HEK293 (cell line): ENCODE measurements at regions not wholly inside any gene's neighbourhood (a gene's known extent, or its start where the extent isn't known, plus 50 kb on each side); places are given as distances from the start of the nearest gene placed in this dataset.

Experiments used
- CTCF ChIA-PET: fragments of 350-600 bp; formaldehyde crosslinking; extraction: SDS; loops from one replicate; lab custom pipeline; 2021; ENCODE audit warnings: antibody characterized with exemption; lab: Yijun Ruan, JAX
- POLR2A ChIA-PET: fragments of 300-600 bp; formaldehyde crosslinking; extraction: SDS; loops from one replicate; lab custom pipeline; 2020; ENCODE audit warnings: antibody characterized with exemption, inconsistent platforms; lab: Yijun Ruan, JAX
- H3K27ac ChIP-seq: fragments of 200-500 bp; sonication (Bioruptor generic); 2 replicates; pipeline ENCODE4 v1.5.1; 2014; ENCODE audit warnings: low read depth, low read length, control low read depth, inconsistent platforms; ENCODE audit errors: extremely low read depth
- H3K36me3 ChIP-seq, 2 experiments: fragments of 200-500 bp in 1 of 2; sonication (Bioruptor generic) in 1 of 2; 1 replicate in 1 of 2; 2 replicates in 1 of 2; pipeline ENCODE4 v1.5.1; 2014 to 2017; ENCODE audit warnings: inconsistent platforms in 2 of 2, low read length in 2 of 2; ENCODE audit not compliant: control insufficient read depth in 2 of 2, insufficient read depth in 1 of 2
- H3K4me1 ChIP-seq: fragments of 200-500 bp; sonication (Bioruptor generic); 2 replicates; pipeline ENCODE4 v1.5.1; 2014; ENCODE audit warnings: mild to moderate bottlenecking, low read length, inconsistent platforms; ENCODE audit not compliant: control insufficient read depth, insufficient read depth
- H3K4me3 ChIP-seq: 2 replicates; pipeline ENCODE4 v1.5.1; 2011; ENCODE audit warnings: low read depth, mild to moderate bottlenecking, control low read depth, low read length, moderate library complexity
- H3K9me3 ChIP-seq: fragments of 200-500 bp; sonication (Bioruptor generic); 2 replicates; pipeline ENCODE4 v1.5.1; 2014; ENCODE audit warnings: low read depth, low read length, inconsistent platforms; ENCODE audit not compliant: control insufficient read depth, insufficient read depth
- AEBP2 ChIP-seq: fragments of 450-650 bp; formaldehyde crosslinking; IDR thresholded peaks from 2 replicates; pipeline ENCODE4 v1.5.1; 2016; ENCODE audit warnings: missing biosample characterization, missing genetic modification characterization, borderline replicate concordance
- CTCF ChIP-seq: fragments of 450-650 bp; formaldehyde crosslinking; IDR thresholded peaks from 2 replicates; pipeline ENCODE4 v1.5.1; 2016; ENCODE audit warnings: missing biosample characterization, missing genetic modification characterization
- FEZF1 ChIP-seq: fragments of 450-650 bp; formaldehyde crosslinking; IDR thresholded peaks from 2 replicates; pipeline ENCODE4 v1.5.1; 2016; ENCODE audit warnings: missing biosample characterization, missing genetic modification characterization
- HOXA7 ChIP-seq: sonication (generic); formaldehyde crosslinking; IDR thresholded peaks from 2 replicates; pipeline ENCODE4 v1.8.1; 2022; ENCODE audit warnings: missing genetic modification reagents, borderline replicate concordance
- HOXD13 ChIP-seq: sonication (generic); formaldehyde crosslinking; IDR thresholded peaks from 2 replicates; pipeline ENCODE4 v1.8.0; 2022; ENCODE audit warnings: missing genetic modification reagents, borderline replicate concordance
- IKZF3 ChIP-seq: fragments of 450-650 bp; IDR thresholded peaks from 2 replicates; pipeline ENCODE4 v1.5.0; 2018; ENCODE audit warnings: missing biosample characterization, mild to moderate bottlenecking, missing genetic modification characterization, moderate library complexity
- KLF8 ChIP-seq: fragments of 450-650 bp; formaldehyde crosslinking; IDR thresholded peaks from 2 replicates; pipeline ENCODE4 v1.5.1; 2016; ENCODE audit warnings: missing biosample characterization, missing genetic modification characterization
- OVOL3 ChIP-seq: fragments of 450-650 bp; formaldehyde crosslinking; IDR thresholded peaks from 2 replicates; pipeline ENCODE4 v1.5.1; 2016; ENCODE audit warnings: missing biosample characterization, missing genetic modification characterization
- SCRT2 ChIP-seq: fragments of 450-650 bp; formaldehyde crosslinking; IDR thresholded peaks from 2 replicates; pipeline ENCODE4 v1.5.1; 2016; ENCODE audit warnings: missing biosample characterization, missing genetic modification characterization
- ZBTB26 ChIP-seq: fragments of 450-650 bp; formaldehyde crosslinking; optimal IDR thresholded peaks from 2 replicates; pipeline ENCODE3; 2016; ENCODE audit warnings: missing biosample characterization, mild to moderate bottlenecking, missing genetic modification characterization
- ZBTB44 ChIP-seq: fragments of 450-650 bp; IDR thresholded peaks from 2 replicates; pipeline ENCODE4 v1.5.1; 2018; ENCODE audit warnings: missing biosample characterization, mild to moderate bottlenecking, missing genetic modification characterization
- ZNF140 ChIP-seq: fragments of 450-650 bp; formaldehyde crosslinking; IDR thresholded peaks from 2 replicates; pipeline ENCODE4 v1.5.1; 2016; ENCODE audit warnings: missing biosample characterization, missing genetic modification characterization
- ZNF148 ChIP-seq: fragments of 450-650 bp; formaldehyde crosslinking; IDR thresholded peaks from 2 replicates; pipeline ENCODE4 v1.5.0; 2017; ENCODE audit warnings: missing biosample characterization, missing genetic modification characterization, borderline replicate concordance
- ZNF280D ChIP-seq: fragments of 450-650 bp; formaldehyde crosslinking; IDR thresholded peaks from 2 replicates; pipeline ENCODE4 v1.5.1; 2016; ENCODE audit warnings: missing biosample characterization, missing genetic modification characterization
- ZNF501 ChIP-seq: fragments of 450-650 bp; formaldehyde crosslinking; IDR thresholded peaks from 2 replicates; pipeline ENCODE4 v1.5.1; 2016; ENCODE audit warnings: missing biosample characterization, missing genetic modification characterization
- ZSCAN4 ChIP-seq: fragments of 450-650 bp; formaldehyde crosslinking; IDR thresholded peaks from 2 replicates; pipeline ENCODE4 v1.5.1; 2017; ENCODE audit warnings: missing biosample characterization, missing genetic modification characterization

- TF ChIP-seq ZNF501 (tag by site-specific recombination) (no peak), ZBTB26 (tag by site-specific recombination) (no peak), SCRT2 (tag by site-specific recombination) (no peak), AEBP2 (tag by site-specific recombination) (no peak), OVOL3 (tag by site-specific recombination) (no peak), ZBTB44 (tag by site-specific recombination) (no peak), CTCF (tag by site-specific recombination) (no peak), HOXD13 (CRISPR knock-in tag) (no peak)
- H3K4me3 ChIP-seq, result no peak overlapping the region
- ChIA-PET CTCF (no interaction called here), POLR2A (no interaction called here)
- H3K4me1 ChIP-seq, result no peaks in the 10 kb centered on the region
- H3K9me3 ChIP-seq, result no peaks in the 10 kb centered on the region
- no peaks in the 10 kb centered on the region for H3K36me3 ChIP-seq
- no peak overlapping the region for H3K27ac ChIP-seq
Observed at GRCh38 chr13:32951580-32951979, 64.6 kb upstream of the KL start.

- Histone ChIP-seq H3K9me3 (no peaks in the 10 kb centered on the region), H3K4me1 (no peaks in the 10 kb centered on the region)
- CTCF ChIA-PET, result no interaction called here
- TF ChIP-seq ZNF148 (tag by site-specific recombination), result no peak
- 0 out of 2 replicates have a peak, but pooled peaks have one; percentile 10 for TF ChIP-seq FEZF1
- TF ChIP-seq, all 188 proteins: peak for 1
- Histone ChIP-seq H3K27ac (no peak overlapping the region), H3K36me3 (no peaks in the 10 kb centered on the region), H3K4me3 (no peak overlapping the region)
- POLR2A ChIA-PET, result no interaction called here
Observed at GRCh38 chr13:32955881-32956594, 60.2 kb upstream of the KL start.

GRCh38 chr13:32956595-32956933 lies 59.7 kb upstream of the KL start:
- Histone ChIP-seq H3K9me3 (no peaks in the 10 kb centered on the region), H3K4me3 (no peak overlapping the region), H3K27ac (no peak overlapping the region), H3K4me1 (no peaks in the 10 kb centered on the region), H3K36me3 (no peaks in the 10 kb centered on the region)
- CTCF ChIA-PET, result no interaction called here
- POLR2A ChIA-PET, result no interaction called here
- TF ChIP-seq IKZF3 (tag by site-specific recombination), result no peak
- no peak for TF ChIP-seq ZNF140
- no peak for TF ChIP-seq HOXA7 (CRISPR knock-in tag)
- no peak for TF ChIP-seq ZSCAN4
- no peak for TF ChIP-seq KLF8 (tag by site-specific recombination)
- no peak for TF ChIP-seq ZNF280D (tag by site-specific recombination)
